DMS114 treated with DMSO at 0.1 percent for 48 hours (cell line): ENCODE measurements at regions not wholly inside any gene's neighbourhood (a gene's known extent, or its start where the extent isn't known, plus 50 kb on each side); places are given as distances from the start of the nearest gene placed in this dataset.

ENCODE experiments used
- DNase-seq: peaks from one replicate; lab custom pipeline; 2025; ENCODE audit not compliant: unreplicated experiment; lab: John Stamatoyannopoulos, UW

DNA sequence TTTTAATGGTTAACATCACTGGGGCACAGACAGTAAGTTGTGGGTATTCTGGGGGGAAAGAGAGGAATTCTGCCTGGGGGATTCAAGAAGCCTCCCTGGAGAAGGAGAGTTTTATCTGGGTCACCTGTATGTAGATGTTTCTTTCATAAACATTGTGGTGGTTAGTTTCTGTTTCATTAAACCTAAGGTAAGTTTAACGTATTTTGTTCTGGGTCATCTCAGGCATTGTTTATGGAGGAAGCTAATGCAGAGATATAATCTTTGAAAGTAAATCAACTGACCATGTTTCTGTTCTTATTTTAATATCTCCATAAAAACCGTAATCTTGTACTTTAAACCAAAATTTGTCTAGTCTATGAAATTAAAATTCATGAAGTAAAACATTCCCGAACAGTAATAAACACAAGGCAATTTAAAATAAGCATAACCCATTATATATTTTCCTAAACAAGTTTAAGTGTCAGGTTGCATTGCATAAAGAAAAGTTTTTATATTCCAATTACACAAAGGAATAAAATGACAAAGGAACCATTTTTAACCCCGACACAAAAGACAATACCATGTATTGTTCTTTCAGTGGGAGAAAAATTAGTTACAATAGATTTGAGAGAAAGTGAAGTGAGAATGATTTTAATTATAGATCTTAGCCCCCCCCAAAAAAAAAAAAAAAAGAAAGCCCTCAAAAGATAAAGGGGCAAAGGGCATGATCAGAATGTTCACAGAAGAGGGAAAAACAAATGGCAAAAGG lies 274.6 kb upstream of the TBL1XR1 start:
- DNase-seq = no peak

GRCh38 chr3:177473184-177473583 lies 275.9 kb upstream of the TBL1XR1 start:
- DNase-seq = no peak

DNA sequence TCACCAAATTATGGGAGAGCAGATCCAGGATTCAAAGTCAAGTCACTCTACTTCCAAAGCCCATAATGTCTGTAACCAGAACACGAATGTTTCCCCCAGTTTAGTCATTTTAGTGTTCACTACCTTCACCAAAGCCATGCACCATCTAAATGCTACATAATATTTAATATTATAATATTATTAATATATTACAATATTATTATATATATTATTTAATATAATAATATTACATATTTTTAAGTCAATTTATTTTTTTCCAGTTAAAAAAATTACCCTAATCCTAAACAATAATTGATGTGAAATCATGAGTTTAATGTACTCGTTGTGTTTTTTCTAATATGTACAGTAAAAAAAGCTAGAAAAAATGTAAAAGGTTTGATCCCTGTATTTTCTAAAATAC lies 276.6 kb upstream of the TBL1XR1 start:
- no peak for DNase-seq

GRCh38 chr3:177474652-177475355 lies 277.5 kb upstream of the TBL1XR1 start:
- no peak for DNase-seq

- no peak for DNase-seq
Measured at GRCh38 chr3:177475356-177475665, 278.0 kb upstream of the TBL1XR1 start.

- no peak for DNase-seq
Measured at GRCh38 chr3:177476495-177476894, 279.2 kb upstream of the TBL1XR1 start.

- DNase-seq = no peak
Measured at GRCh38 chr3:177476921-177477435, 279.7 kb upstream of the TBL1XR1 start.

DNA sequence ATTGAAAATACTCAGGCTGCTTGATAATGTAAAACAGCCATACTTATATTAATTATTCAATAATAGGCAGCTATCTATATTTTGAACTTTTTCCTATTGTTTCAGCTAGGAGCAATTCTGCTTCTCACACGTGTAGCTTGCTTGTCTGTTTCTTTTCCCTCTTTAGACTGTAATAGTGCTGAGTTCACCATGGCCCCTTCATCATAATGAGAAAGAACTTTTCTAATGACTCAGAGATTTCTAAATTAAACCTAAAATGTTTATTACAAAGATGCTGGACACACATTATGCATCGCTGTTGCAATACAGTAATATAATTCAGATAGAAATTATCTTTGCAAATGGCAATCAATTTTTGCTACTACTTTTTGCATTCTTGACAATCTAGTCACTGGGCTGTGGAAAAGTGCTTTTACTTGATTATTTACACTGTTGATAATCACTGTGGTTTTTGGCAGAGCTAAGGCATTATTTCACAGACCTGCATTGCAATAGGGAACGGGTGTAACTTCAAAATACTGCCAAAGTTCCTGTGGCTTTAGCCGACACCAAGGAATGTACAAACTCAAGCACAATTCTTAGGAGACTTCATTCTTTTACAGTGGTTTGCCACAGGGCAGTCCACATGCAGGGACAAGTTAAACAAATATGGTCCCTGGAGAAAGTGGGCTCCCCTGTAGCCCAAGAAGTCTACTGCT lies 281.0 kb upstream of the TBL1XR1 start:
- DNase-seq = no peak

- no peak for DNase-seq
Measured at GRCh38 chr3:177479630-177480029, 282.3 kb upstream of the TBL1XR1 start.

GRCh38 chr3:177481329-177481728 lies 284.0 kb upstream of the TBL1XR1 start:
- DNase-seq = no peak

- no peak for DNase-seq
Measured at GRCh38 chr3:177482048-177482691, 284.9 kb upstream of the TBL1XR1 start.

DNA sequence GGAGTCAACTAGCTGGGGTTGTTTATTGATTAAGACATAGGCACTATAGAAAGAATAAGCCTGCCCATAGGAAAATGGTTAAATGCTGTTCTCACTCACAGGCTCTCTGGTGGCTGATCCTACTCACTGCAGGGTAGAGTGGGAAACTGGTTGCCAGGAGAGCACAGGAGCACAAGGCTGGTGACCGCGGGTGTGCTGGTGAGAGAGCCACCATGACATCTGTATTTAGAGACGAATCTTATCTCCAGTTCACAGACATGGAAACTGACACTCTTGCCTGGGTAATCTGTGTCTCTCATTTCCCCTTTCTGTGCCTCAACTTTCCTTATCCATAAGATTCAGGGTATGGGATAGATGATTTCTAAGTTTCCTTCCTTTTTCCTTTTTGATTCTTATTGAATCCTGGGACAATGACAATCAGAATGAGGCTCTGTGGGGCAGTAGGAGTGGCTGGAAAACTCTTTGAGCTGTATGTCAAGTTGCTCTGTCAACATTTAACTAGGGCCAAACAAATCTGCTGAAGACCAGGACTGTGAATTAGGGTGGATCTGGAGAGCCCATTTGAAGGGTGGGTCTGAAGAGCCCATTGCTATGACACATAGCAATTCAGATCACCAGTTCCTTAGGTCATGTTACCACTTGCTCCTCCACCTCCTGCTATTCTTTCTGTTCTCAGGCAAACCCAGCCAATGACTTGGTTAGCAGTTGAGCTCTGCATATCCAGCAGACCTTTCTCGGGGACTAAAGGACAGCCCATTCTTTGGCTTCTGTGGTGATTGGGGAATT lies 286.1 kb upstream of the TBL1XR1 start:
- DNase-seq = no peak

- DNase-seq = no peak
Measured at GRCh38 chr3:177484206-177484605, 286.9 kb upstream of the TBL1XR1 start.

DNA sequence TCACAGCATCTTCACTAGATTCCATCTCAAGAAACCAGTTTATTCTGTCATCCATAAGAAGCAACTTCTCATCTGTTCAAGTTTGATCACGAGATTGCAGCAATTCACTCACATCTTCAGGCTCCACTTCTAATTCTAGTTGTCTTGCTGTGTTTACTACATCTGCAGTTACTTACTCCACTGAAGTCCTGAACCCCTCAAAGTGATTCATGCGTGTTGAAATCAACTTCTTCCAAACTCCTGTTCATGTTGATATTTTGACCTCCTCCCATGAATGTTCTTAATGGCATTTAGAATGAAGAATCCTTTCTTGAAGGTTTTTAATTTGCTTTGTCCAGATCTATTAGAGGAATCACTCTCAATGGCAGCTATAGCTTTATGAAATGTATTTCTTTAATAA lies 287.6 kb upstream of the TBL1XR1 start:
- DNase-seq = no peak

DNA sequence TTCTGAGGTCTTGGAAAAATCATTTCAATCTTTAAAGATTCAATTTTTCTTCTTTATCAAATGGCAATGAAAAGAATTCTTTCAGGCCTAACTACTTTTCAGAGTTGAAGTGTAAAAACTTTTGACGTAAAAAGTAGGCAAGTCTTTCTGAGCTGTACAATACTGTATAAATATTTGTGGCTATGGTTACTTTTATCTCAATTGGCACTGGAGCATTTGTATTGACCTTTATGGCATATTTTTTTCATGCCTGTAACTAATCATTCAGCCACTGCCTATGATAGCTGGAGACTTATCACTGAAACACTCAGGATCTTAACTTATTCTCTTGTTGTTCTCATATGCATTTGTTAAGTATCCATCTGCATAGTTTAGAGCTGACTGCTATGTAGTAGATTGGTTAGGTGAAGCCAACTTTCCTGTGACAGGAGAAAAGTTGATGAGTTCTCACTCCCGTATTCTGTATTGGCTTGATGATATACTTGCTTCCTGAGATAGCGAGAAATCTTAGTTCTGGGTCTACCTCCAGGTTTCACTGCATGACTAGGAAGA lies 290.4 kb upstream of the TBL1XR1 start:
- no peak for DNase-seq

- no peak for DNase-seq
Measured at GRCh38 chr3:177488740-177489139, 291.5 kb upstream of the TBL1XR1 start.

GRCh38 chr3:177490626-177491025 lies 293.3 kb upstream of the TBL1XR1 start:
- no peak for DNase-seq

DNA sequence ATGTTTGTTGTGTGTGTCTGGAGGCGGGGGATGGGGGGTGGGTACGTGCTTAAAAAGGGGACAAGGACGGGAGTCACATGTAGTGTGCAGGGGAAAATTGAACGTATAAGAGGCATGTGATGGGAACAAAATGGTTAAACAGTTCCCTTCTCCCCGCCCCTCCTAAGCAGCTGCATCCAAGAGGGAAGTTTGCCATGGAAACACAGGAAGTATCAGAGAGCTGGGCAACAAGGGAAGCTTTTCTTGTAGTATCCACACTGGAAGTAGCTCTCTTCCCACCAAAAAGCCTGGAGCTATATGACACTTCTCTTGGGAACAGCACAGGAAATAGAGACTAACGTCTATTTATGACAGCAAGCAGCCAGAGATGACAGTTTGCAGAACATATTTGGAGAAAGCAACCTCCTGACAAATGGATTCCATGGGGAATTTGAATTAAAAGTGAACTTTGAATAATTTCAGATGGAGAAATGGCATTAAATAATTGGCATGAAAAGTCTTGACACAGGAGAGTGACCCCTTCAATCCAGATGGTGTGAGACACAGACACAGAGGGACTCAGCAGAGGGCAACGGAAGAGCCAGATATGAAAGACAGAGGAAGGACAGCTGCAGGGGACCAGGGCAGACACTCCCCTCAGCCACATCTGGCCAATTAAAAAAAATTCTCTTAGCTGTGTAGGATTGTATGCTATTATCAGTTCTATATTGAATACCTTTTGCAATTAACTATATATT lies 294.2 kb upstream of the TBL1XR1 start:
- no peak for DNase-seq

- DNase-seq = no peak
Measured at GRCh38 chr3:177493091-177493490, 295.8 kb upstream of the TBL1XR1 start.

- DNase-seq = no peak
Measured at GRCh38 chr3:177494216-177494615, 296.9 kb upstream of the TBL1XR1 start.
